Kidney epithelial cell (primary cell): ENCODE measurements at regions not wholly inside any gene's neighbourhood (a gene's known extent, or its start where the extent isn't known, plus 50 kb on each side); places are given as distances from the start of the nearest gene placed in this dataset.

Experiments
- DNase-seq: peaks from one replicate; pipeline ENCODE4 v3.0.0-alpha.2; 2010; ENCODE audit warnings: low read depth
- H3K27me3 ChIP-seq: 2 replicates; pipeline ENCODE4 v1.6.0; 2011; ENCODE audit warnings: low read length; ENCODE audit not compliant: control insufficient read depth, insufficient read depth
- H3K36me3 ChIP-seq: 2 replicates; pipeline ENCODE4 v1.5.1; 2011; ENCODE audit warnings: low read length; ENCODE audit not compliant: control insufficient read depth, insufficient read depth
- H3K4me3 ChIP-seq: 2 replicates; pipeline ENCODE4 v1.5.1; 2011; ENCODE audit warnings: low read depth, mild to moderate bottlenecking, control low read depth, low read length
- TF ChIP-seq, protein P1 (sequence below): IDR thresholded peaks from 2 replicates; pipeline ENCODE4 v1.5.1; 2011; ENCODE audit warnings: mild to moderate bottlenecking, moderate library complexity, low read length, control low read depth, inconsistent platforms; ENCODE audit not compliant: insufficient read depth, poor library complexity, severe bottlenecking

DNA sequence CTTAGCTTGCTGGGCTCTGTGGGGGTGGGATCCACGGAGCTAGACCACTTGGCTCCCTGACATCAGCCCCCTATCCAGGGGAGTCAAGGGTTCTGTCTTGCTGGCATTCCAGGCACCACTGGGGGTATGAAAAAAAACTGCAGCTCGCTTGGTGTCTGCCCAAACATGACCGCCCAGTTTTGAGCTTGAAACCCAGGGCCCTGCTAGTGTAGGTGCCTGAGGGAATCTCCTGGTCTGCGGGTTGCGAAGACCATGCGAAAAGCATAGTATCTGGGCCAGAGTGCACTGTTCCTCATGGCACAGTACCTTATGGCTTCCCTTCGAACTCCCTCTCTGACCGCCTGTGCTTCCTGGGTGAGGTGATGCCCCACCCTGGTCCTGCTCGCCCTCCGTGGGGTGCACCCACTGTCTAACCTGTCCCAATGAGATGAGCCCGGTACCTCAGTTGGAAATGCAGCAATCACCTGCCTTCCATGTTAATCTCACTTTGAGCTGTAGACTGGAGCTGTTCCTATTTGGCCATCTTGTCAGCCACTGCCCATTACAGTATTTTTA, 120.8 kb upstream of the TNFSF11 start:
- DNase-seq: no peak
- TF ChIP-seq, protein P1, sequence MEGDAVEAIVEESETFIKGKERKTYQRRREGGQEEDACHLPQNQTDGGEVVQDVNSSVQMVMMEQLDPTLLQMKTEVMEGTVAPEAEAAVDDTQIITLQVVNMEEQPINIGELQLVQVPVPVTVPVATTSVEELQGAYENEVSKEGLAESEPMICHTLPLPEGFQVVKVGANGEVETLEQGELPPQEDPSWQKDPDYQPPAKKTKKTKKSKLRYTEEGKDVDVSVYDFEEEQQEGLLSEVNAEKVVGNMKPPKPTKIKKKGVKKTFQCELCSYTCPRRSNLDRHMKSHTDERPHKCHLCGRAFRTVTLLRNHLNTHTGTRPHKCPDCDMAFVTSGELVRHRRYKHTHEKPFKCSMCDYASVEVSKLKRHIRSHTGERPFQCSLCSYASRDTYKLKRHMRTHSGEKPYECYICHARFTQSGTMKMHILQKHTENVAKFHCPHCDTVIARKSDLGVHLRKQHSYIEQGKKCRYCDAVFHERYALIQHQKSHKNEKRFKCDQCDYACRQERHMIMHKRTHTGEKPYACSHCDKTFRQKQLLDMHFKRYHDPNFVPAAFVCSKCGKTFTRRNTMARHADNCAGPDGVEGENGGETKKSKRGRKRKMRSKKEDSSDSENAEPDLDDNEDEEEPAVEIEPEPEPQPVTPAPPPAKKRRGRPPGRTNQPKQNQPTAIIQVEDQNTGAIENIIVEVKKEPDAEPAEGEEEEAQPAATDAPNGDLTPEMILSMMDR: no peak
- Histone ChIP-seq H3K36me3 (no peaks in the 10 kb centered on the region), H3K27me3 (no peaks in the 10 kb centered on the region), H3K4me3 (no peak overlapping the region)

- Histone ChIP-seq H3K36me3 (no peaks in the 10 kb centered on the region), H3K27me3 (no peaks in the 10 kb centered on the region), H3K4me3 (no peak overlapping the region)
- TF ChIP-seq, protein P1: no peak
- DNase-seq: no peak
Observed at GRCh38 chr13:42454749-42455148, 119.2 kb upstream of the TNFSF11 start.

- H3K4me3 ChIP-seq: no peak overlapping the region
- H3K27me3 ChIP-seq: no peaks in the 10 kb centered on the region
- TF ChIP-seq, protein P1: no peak
- no peak for DNase-seq
- no peaks in the 10 kb centered on the region for H3K36me3 ChIP-seq
Observed at GRCh38 chr13:42458193-42458592, 115.8 kb upstream of the TNFSF11 start.

DNA sequence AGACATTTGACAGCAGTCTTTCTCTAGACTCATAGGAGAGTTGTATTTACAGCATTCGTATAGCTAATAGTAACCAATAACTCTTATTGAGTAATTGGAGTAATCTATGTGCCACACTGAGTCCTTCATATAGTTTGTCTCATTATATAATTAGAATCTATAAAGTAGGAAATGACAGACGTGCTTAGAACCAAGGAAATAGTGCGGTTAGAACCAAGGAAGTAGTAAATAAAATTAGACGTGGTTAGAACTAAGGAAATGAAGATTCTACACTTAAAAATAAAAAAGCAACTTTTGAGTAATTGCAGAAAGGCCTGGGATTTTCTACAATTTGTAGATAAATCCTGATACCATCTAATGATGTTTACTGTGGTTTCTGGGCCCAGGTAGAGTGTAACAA, 107.8 kb upstream of the TNFSF11 start:
- Histone ChIP-seq H3K4me3 (no peak overlapping the region), H3K27me3 (no peaks in the 10 kb centered on the region), H3K36me3 (no peaks in the 10 kb centered on the region)
- TF ChIP-seq, protein P1: no peak
- DNase-seq: no peak

DNA sequence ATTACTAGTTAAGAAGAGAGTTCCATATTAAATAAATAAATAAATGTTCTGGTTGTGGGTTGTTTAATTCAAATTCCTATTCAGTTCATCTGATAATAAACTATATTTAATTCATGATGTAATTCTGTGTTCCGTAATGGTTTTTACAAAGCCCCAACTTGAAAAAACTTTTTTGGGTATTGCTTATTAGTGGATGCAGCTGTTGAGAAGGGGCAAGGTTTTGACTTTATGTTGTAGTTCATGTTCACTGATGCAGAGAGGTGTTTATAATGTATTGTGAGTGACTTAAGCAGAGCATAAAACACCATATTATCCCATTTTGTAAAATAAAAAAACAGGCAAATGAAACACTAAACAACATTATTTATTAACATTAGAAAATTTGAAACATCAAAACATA, 107.3 kb upstream of the TNFSF11 start:
- H3K4me3 ChIP-seq: no peak overlapping the region
- TF ChIP-seq, protein P1: no peak
- H3K36me3 ChIP-seq: no peaks in the 10 kb centered on the region
- DNase-seq: no peak
- H3K27me3 ChIP-seq: no peaks in the 10 kb centered on the region

GRCh38 chr13:42474954-42475353, 99.0 kb upstream of the TNFSF11 start:
- H3K27me3 ChIP-seq: no peaks in the 10 kb centered on the region
- H3K36me3 ChIP-seq: no peaks in the 10 kb centered on the region
- no peak overlapping the region for H3K4me3 ChIP-seq
- TF ChIP-seq, protein P1: no peak
- peak; percentile 9 for DNase-seq
